ENCODE measurements at regions not wholly inside any gene's neighbourhood (a gene's known extent, or its start where the extent isn't known, plus 50 kb on each side); places are given as distances from the start of the nearest gene placed in this dataset.

- Histone ChIP-seq H3K4me1 (ENCODE audit: control insufficient read depth in 1 of 2, insufficient read depth in 2 of 2, low read length in 2 of 2) (no peaks in the 10 kb centered on the region), H3K9me3 (ENCODE audit: control insufficient read depth, low read length) (peaks cover 1% of the 10 kb centered on the region), H3K4me3 (ENCODE audit: low read length in 2 of 2) (no peak overlapping the region), H3K27me3 (ENCODE audit: control insufficient read depth in 1 of 2, insufficient read depth in 2 of 2, low read length in 1 of 2) (no peaks in the 10 kb centered on the region), H3K27ac (ENCODE audit: low read depth in 1 of 2, low read length in 2 of 2) (no peak overlapping the region), H3K36me3 (ENCODE audit: control insufficient read depth in 1 of 2, insufficient read depth in 2 of 2, low read length in 1 of 2) (no peaks in the 10 kb centered on the region)
- ATAC-seq (ENCODE audit: low FRiP score), result no peak
- 38 to 42% methylated on average over 9 to 12 of the region's 12 CpGs for WGBS, 2 donors
- intact Hi-C loops (cut with DNase I), result loop anchor here in 1 of 2 donors (10.0 kb wide), 2 partner anchors 185 to 535 kb away; no protein-coding TSS in a partner anchor
- no peak for DNase-seq
These were observed 56.7 kb upstream of the UQCRFS1 start for GRCh38 chr19:29269641-29270040.

GRCh38 chr19:29271341-29271740 is 58.4 kb upstream of the UQCRFS1 start:
- H3K4me1 ChIP-seq (ENCODE audit: control insufficient read depth in 1 of 2, insufficient read depth in 2 of 2, low read length in 2 of 2), result no peaks in the 10 kb centered on the region
- H3K27ac ChIP-seq (ENCODE audit: low read depth in 1 of 2, low read length in 2 of 2), result no peak overlapping the region
- peaks cover 1% of the 10 kb centered on the region for H3K9me3 ChIP-seq (ENCODE audit: control insufficient read depth, low read length)
- DNase-seq, result no peak
- 76 to 86% methylated on average over 3 of the region's 3 CpGs for WGBS, 2 donors
- no peak for ATAC-seq (ENCODE audit: low FRiP score)
- no peaks in the 10 kb centered on the region for H3K36me3 ChIP-seq (ENCODE audit: control insufficient read depth in 1 of 2, insufficient read depth in 2 of 2, low read length in 1 of 2)
- H3K4me3 ChIP-seq (ENCODE audit: low read length in 2 of 2), result no peak overlapping the region
- no peaks in the 10 kb centered on the region for H3K27me3 ChIP-seq (ENCODE audit: control insufficient read depth in 1 of 2, insufficient read depth in 2 of 2, low read length in 1 of 2)
- intact Hi-C loops (cut with DNase I), result loop anchor here in 1 of 2 donors (10.0 kb wide), 1 partner anchor 187 kb away; no protein-coding TSS in a partner anchor

- Histone ChIP-seq H3K36me3 (ENCODE audit: control insufficient read depth in 1 of 2, insufficient read depth in 2 of 2, low read length in 1 of 2) (no peaks in the 10 kb centered on the region), H3K27ac (ENCODE audit: low read depth in 1 of 2, low read length in 2 of 2) (no peak overlapping the region), H3K27me3 (ENCODE audit: control insufficient read depth in 1 of 2, insufficient read depth in 2 of 2, low read length in 1 of 2) (no peaks in the 10 kb centered on the region), H3K4me3 (ENCODE audit: low read length in 2 of 2) (no peak overlapping the region), H3K4me1 (ENCODE audit: control insufficient read depth in 1 of 2, insufficient read depth in 2 of 2, low read length in 2 of 2) (no peaks in the 10 kb centered on the region), H3K9me3 (ENCODE audit: control insufficient read depth, low read length) (peaks cover 1% of the 10 kb centered on the region)
- 86 to 89% methylated on average over 4 of the region's 4 CpGs for WGBS, 2 donors
- DNase-seq (no peak), ATAC-seq (ENCODE audit: low FRiP score) (no peak)
- intact Hi-C loops (cut with DNase I), result loop anchor here in 1 of 2 donors (10.0 kb wide), 1 partner anchor 187 kb away; no protein-coding TSS in a partner anchor
These were observed 59.0 kb upstream of the UQCRFS1 start for GRCh38 chr19:29271911-29272310.

- H3K4me1 ChIP-seq (ENCODE audit: control insufficient read depth in 1 of 2, insufficient read depth in 2 of 2, low read length in 2 of 2), result no peaks in the 10 kb centered on the region
- H3K27ac ChIP-seq (ENCODE audit: low read depth in 1 of 2, low read length in 2 of 2), result no peak overlapping the region
- peaks cover 1% of the 10 kb centered on the region for H3K9me3 ChIP-seq (ENCODE audit: control insufficient read depth, low read length)
- no peaks in the 10 kb centered on the region for H3K36me3 ChIP-seq (ENCODE audit: control insufficient read depth in 1 of 2, insufficient read depth in 2 of 2, low read length in 1 of 2)
- no peak overlapping the region for H3K4me3 ChIP-seq (ENCODE audit: low read length in 2 of 2)
- DNase-seq (no peak), ATAC-seq (ENCODE audit: low FRiP score) (no peak)
- H3K27me3 ChIP-seq (ENCODE audit: control insufficient read depth in 1 of 2, insufficient read depth in 2 of 2, low read length in 1 of 2), result no peaks in the 10 kb centered on the region
- intact Hi-C loops (cut with DNase I), result loop anchor here in 1 of 2 donors (10.0 kb wide), 1 partner anchor 188 kb away; no protein-coding TSS in a partner anchor
- WGBS, 2 donors, result 61 to 70% methylated on average over 8 of the region's 8 CpGs
These were observed 60.2 kb upstream of the UQCRFS1 start for GRCh38 chr19:29273000-29273640.

GRCh38 chr19:29275266-29275665 is 62.3 kb upstream of the UQCRFS1 start:
- DNase-seq (no peak), ATAC-seq (ENCODE audit: low FRiP score) (no peak)
- H3K4me3 ChIP-seq (ENCODE audit: low read length in 2 of 2), result no peak overlapping the region
- intact Hi-C loops (cut with DNase I), result loop anchor here in 1 of 2 donors (10.0 kb wide), 1 partner anchor 190 kb away; no protein-coding TSS in a partner anchor
- H3K27me3 ChIP-seq (ENCODE audit: control insufficient read depth in 1 of 2, insufficient read depth in 2 of 2, low read length in 1 of 2), result no peaks in the 10 kb centered on the region
- no peak overlapping the region for H3K27ac ChIP-seq (ENCODE audit: low read depth in 1 of 2, low read length in 2 of 2)
- no peaks in the 10 kb centered on the region for H3K4me1 ChIP-seq (ENCODE audit: control insufficient read depth in 1 of 2, insufficient read depth in 2 of 2, low read length in 2 of 2)
- peaks cover 1% of the 10 kb centered on the region for H3K9me3 ChIP-seq (ENCODE audit: control insufficient read depth, low read length)
- 85 to 87% methylated on average over 4 of the region's 4 CpGs for WGBS, 2 donors
- H3K36me3 ChIP-seq (ENCODE audit: control insufficient read depth in 1 of 2, insufficient read depth in 2 of 2, low read length in 1 of 2), result no peaks in the 10 kb centered on the region

- H3K27ac ChIP-seq (ENCODE audit: low read depth in 1 of 2, low read length in 2 of 2), result no peak overlapping the region
- no peaks in the 10 kb centered on the region for H3K36me3 ChIP-seq (ENCODE audit: control insufficient read depth in 1 of 2, insufficient read depth in 2 of 2, low read length in 1 of 2)
- H3K4me1 ChIP-seq (ENCODE audit: control insufficient read depth in 1 of 2, insufficient read depth in 2 of 2, low read length in 2 of 2), result no peaks in the 10 kb centered on the region
- intact Hi-C loops (cut with DNase I), result loop anchor here in 1 of 2 donors (10.0 kb wide), 1 partner anchor 192 kb away; no protein-coding TSS in a partner anchor
- H3K27me3 ChIP-seq (ENCODE audit: control insufficient read depth in 1 of 2, insufficient read depth in 2 of 2, low read length in 1 of 2), result no peaks in the 10 kb centered on the region
- no peaks in the 10 kb centered on the region for H3K9me3 ChIP-seq (ENCODE audit: control insufficient read depth, low read length)
- ATAC-seq (ENCODE audit: low FRiP score), result no peak
- no peak overlapping the region for H3K4me3 ChIP-seq (ENCODE audit: low read length in 2 of 2)
- no peak for DNase-seq
- WGBS, 2 donors, result 15 to 26% methylated on average over 7 of the region's 7 CpGs
These were observed 64.2 kb upstream of the UQCRFS1 start for GRCh38 chr19:29277102-29277501.

- no peaks in the 10 kb centered on the region for H3K9me3 ChIP-seq (ENCODE audit: control insufficient read depth, low read length)
- no peaks in the 10 kb centered on the region for H3K36me3 ChIP-seq (ENCODE audit: control insufficient read depth in 1 of 2, insufficient read depth in 2 of 2, low read length in 1 of 2)
- ATAC-seq (ENCODE audit: low FRiP score), result no peak
- no peak overlapping the region for H3K4me3 ChIP-seq (ENCODE audit: low read length in 2 of 2)
- H3K27ac ChIP-seq (ENCODE audit: low read depth in 1 of 2, low read length in 2 of 2), result no peak overlapping the region
- no peaks in the 10 kb centered on the region for H3K27me3 ChIP-seq (ENCODE audit: control insufficient read depth in 1 of 2, insufficient read depth in 2 of 2, low read length in 1 of 2)
- DNase-seq, result no peak
- no peaks in the 10 kb centered on the region for H3K4me1 ChIP-seq (ENCODE audit: control insufficient read depth in 1 of 2, insufficient read depth in 2 of 2, low read length in 2 of 2)
- whole genome bisulfite sequencing, 2 donors, result 35 to 51% methylated on average over 3 of the region's 3 CpGs
- intact Hi-C loops (cut with DNase I), result loop anchor here in 1 of 2 donors (10.0 kb wide), 1 partner anchor 194 kb away; no protein-coding TSS in a partner anchor
These were observed 65.8 kb upstream of the UQCRFS1 start for GRCh38 chr19:29278716-29279115.

GRCh38 chr19:29283366-29283765 is 70.4 kb upstream of the UQCRFS1 start:
- WGBS, 2 donors, result 59 to 76% methylated on average over 3 of the region's 3 CpGs
- no peak overlapping the region for H3K4me3 ChIP-seq (ENCODE audit: low read length in 2 of 2)
- no peaks in the 10 kb centered on the region for H3K36me3 ChIP-seq (ENCODE audit: control insufficient read depth in 1 of 2, insufficient read depth in 2 of 2, low read length in 1 of 2)
- H3K27me3 ChIP-seq (ENCODE audit: control insufficient read depth in 1 of 2, insufficient read depth in 2 of 2, low read length in 1 of 2), result no peaks in the 10 kb centered on the region
- intact Hi-C loops (cut with DNase I), result no loop called here
- H3K4me1 ChIP-seq (ENCODE audit: control insufficient read depth in 1 of 2, insufficient read depth in 2 of 2, low read length in 2 of 2), result no peaks in the 10 kb centered on the region
- no peak overlapping the region for H3K27ac ChIP-seq (ENCODE audit: low read depth in 1 of 2, low read length in 2 of 2)
- ATAC-seq (ENCODE audit: low FRiP score), result no peak
- no peaks in the 10 kb centered on the region for H3K9me3 ChIP-seq (ENCODE audit: control insufficient read depth, low read length)
- no peak for DNase-seq

- Histone ChIP-seq H3K4me1 (ENCODE audit: control insufficient read depth in 1 of 2, insufficient read depth in 2 of 2, low read length in 2 of 2) (no peaks in the 10 kb centered on the region), H3K36me3 (ENCODE audit: control insufficient read depth in 1 of 2, insufficient read depth in 2 of 2, low read length in 1 of 2) (no peaks in the 10 kb centered on the region), H3K27me3 (ENCODE audit: control insufficient read depth in 1 of 2, insufficient read depth in 2 of 2, low read length in 1 of 2) (no peaks in the 10 kb centered on the region), H3K4me3 (ENCODE audit: low read length in 2 of 2) (no peak overlapping the region), H3K9me3 (ENCODE audit: control insufficient read depth, low read length) (no peaks in the 10 kb centered on the region), H3K27ac (ENCODE audit: low read depth in 1 of 2, low read length in 2 of 2) (no peak overlapping the region)
- ATAC-seq (ENCODE audit: low FRiP score) (no peak), DNase-seq (no peak)
- WGBS, 2 donors, result 65 to 68% methylated on average over 6 of the region's 6 CpGs
- intact Hi-C loops (cut with DNase I), result no loop called here
These were observed 72.3 kb upstream of the UQCRFS1 start for GRCh38 chr19:29285187-29285687.

Measured in aorta (tissue), 5 donors.